Mucosa of rectum (tissue), 2 donors: ENCODE measurements at regions not wholly inside any gene's neighbourhood (a gene's known extent, or its start where the extent isn't known, plus 50 kb on each side); places are given as distances from the start of the nearest gene placed in this dataset.

Source experiments
- H3K27ac ChIP-seq, 2 donors: one replicate each; pipeline ENCODE4 v1.7.0; 2013; ENCODE audit warnings: inconsistent platforms in 2 of 2, low read depth in 2 of 2, low read length in 2 of 2
- H3K27me3 ChIP-seq, 2 donors: one replicate each; pipeline ENCODE4 v1.7.0; 2013; ENCODE audit warnings: low read length in 2 of 2; ENCODE audit not compliant: control insufficient read depth in 2 of 2, insufficient read depth in 2 of 2
- H3K36me3 ChIP-seq, 2 donors: one replicate each; pipeline ENCODE4 v1.7.0; 2013; ENCODE audit warnings: low read length in 2 of 2; ENCODE audit not compliant: control insufficient read depth in 2 of 2, insufficient read depth in 2 of 2
- H3K4me1 ChIP-seq, 2 donors: one replicate each; pipeline ENCODE4 v1.7.0; 2013; ENCODE audit warnings: low read length in 2 of 2, mild to moderate bottlenecking in 1 of 2; ENCODE audit not compliant: control insufficient read depth in 2 of 2, insufficient read depth in 2 of 2
- H3K4me3 ChIP-seq, 2 donors: one replicate each; pipeline ENCODE4 v1.7.0; 2013; ENCODE audit warnings: low read length in 2 of 2
- H3K9ac ChIP-seq, 2 donors: one replicate each; pipeline ENCODE4 v1.7.0; 2013; ENCODE audit warnings: low read length in 2 of 2, low read depth in 1 of 2, mild to moderate bottlenecking in 1 of 2
- H3K9me3 ChIP-seq, 2 donors: one replicate each; pipeline ENCODE4 v1.7.0; 2013; ENCODE audit warnings: low read length in 2 of 2; ENCODE audit not compliant: control insufficient read depth in 2 of 2
- donor health status: healthy.
- donor health status: Normal muscosa, but diverticular disease.

GRCh38 chr1:116230712-116231111 lies 119.5 kb downstream of the MAB21L3 start:
- Histone ChIP-seq H3K36me3 (no peaks in the 10 kb centered on the region), H3K9me3 (no peaks in the 10 kb centered on the region), H3K27ac (no peak overlapping the region), H3K9ac (no peak overlapping the region), H3K27me3 (no peaks in the 10 kb centered on the region), H3K4me1 (peaks cover 0 to 5% of the 10 kb centered on the region in 2 donors), H3K4me3 (no peak overlapping the region)

DNA sequence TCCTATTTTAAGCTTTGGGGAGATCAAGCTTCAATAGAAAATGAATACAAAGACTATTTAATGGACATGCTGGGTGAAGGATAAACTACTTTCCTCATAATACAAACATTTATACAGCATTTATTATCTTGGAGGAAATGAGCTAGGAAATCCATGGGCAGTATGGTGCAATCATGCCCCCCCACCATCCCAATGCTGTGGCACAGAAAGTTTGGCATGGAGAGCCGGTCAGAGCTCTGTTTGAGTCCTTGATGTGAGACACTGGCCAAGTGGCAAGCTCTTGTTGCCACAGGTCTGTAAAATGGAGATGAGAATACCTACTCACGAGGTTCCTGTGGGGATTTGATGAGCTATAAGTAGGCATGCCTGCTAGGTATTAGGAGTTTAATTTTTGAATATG lies 120.6 kb downstream of the MAB21L3 start:
- Histone ChIP-seq H3K4me1 (peaks cover 0 to 5% of the 10 kb centered on the region in 2 donors), H3K9ac (no peak overlapping the region), H3K27ac (no peak overlapping the region), H3K4me3 (no peak overlapping the region), H3K9me3 (no peaks in the 10 kb centered on the region), H3K27me3 (no peaks in the 10 kb centered on the region), H3K36me3 (no peaks in the 10 kb centered on the region)

DNA sequence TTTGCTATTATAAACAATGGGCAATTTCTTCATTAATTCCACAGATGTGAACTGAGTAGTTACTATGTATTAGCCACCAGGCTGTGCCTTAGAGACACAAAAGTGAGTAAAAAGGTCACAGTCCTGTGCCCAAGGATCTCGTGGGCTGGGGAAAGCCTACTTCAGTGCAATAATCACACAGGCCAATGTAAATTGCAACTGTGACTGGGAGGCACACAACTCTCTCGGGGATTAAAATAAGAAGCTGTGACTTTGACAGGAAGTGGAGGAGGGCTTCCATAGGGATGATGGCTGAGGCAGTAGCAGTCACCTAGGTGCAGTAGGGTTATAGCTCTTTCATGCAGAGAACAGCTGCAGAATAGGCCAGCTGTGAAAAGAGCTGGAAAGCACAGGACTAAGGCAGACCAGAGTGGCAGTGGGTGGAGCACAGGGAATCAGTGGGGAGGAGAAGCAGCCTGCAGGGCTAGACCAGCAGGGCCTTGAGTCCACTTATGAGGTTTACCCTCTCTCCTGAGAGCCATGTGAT lies 121.9 kb downstream of the MAB21L3 start:
- no peaks in the 10 kb centered on the region for H3K9me3 ChIP-seq
- no peak overlapping the region for H3K9ac ChIP-seq
- H3K36me3 ChIP-seq: no peaks in the 10 kb centered on the region
- H3K4me1 ChIP-seq: peaks cover 0 to 5% of the 10 kb centered on the region in 2 donors
- peak overlapping the region in 1 of 2 donors; percentile 3 for H3K27ac ChIP-seq
- no peaks in the 10 kb centered on the region for H3K27me3 ChIP-seq
- H3K4me3 ChIP-seq: peak overlapping the region in 1 of 2 donors; percentile 24

DNA sequence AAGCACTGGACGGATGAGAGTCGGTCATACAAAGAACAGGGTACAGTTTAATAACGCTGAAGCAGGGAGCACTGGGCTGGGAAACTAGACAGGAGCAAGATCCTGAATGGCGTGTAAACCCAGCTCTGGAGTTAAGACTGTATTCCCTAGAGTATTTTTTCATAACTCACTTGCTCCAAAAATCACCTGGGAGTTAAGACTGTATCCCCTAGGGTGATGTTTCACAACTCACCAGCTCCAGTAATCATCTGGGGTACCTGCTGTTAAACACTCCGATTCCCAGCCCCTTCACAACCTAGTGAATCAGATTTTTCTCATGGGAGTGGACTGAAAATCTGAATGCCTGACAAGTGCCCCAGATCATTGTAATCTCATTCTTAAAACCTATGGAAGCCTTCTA lies 123.2 kb downstream of the MAB21L3 start:
- H3K9ac ChIP-seq: no peak overlapping the region
- no peak overlapping the region for H3K27ac ChIP-seq
- H3K4me3 ChIP-seq: no peak overlapping the region
- H3K36me3 ChIP-seq: no peaks in the 10 kb centered on the region
- H3K27me3 ChIP-seq: no peaks in the 10 kb centered on the region
- H3K9me3 ChIP-seq: no peaks in the 10 kb centered on the region
- peaks cover 0 to 5% of the 10 kb centered on the region in 2 donors for H3K4me1 ChIP-seq

- Histone ChIP-seq H3K4me3 (no peak overlapping the region), H3K9me3 (peaks cover 0 to 2% of the 10 kb centered on the region in 2 donors), H3K4me1 (peaks cover 12 to 23% of the 10 kb centered on the region in 2 donors), H3K36me3 (no peaks in the 10 kb centered on the region), H3K27me3 (no peaks in the 10 kb centered on the region), H3K9ac (no peak overlapping the region), H3K27ac (no peak overlapping the region)
Observed at GRCh38 chr1:116239916-116240315, 128.7 kb downstream of the MAB21L3 start.

DNA sequence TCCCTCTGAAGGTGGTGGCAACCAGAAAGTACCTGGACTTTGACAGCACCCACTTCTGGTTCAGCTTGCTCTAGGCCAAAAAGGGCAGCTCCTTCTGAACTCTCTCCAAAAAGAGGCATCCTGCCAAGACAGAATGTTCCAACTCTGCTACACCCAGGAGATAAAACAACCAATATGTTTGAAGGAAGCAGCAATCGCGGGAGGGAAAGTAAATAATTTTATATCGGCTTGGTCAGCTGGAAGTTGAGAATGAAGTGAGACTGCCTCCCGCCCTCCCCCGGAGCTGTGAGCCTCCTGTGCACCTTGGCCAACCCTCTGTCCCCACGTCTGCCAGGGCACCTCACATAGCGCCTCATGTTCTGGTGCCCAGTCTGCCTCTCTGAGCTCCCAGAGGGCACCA lies 130.3 kb upstream of the ATP1A1 start:
- Histone ChIP-seq H3K4me3 (no peak overlapping the region), H3K9me3 (peaks cover 0 to 2% of the 10 kb centered on the region in 2 donors), H3K4me1 (peaks cover 12 to 23% of the 10 kb centered on the region in 2 donors), H3K27me3 (no peaks in the 10 kb centered on the region), H3K36me3 (no peaks in the 10 kb centered on the region), H3K9ac (no peak overlapping the region), H3K27ac (peak overlapping the region; percentile 77 to 83)

DNA sequence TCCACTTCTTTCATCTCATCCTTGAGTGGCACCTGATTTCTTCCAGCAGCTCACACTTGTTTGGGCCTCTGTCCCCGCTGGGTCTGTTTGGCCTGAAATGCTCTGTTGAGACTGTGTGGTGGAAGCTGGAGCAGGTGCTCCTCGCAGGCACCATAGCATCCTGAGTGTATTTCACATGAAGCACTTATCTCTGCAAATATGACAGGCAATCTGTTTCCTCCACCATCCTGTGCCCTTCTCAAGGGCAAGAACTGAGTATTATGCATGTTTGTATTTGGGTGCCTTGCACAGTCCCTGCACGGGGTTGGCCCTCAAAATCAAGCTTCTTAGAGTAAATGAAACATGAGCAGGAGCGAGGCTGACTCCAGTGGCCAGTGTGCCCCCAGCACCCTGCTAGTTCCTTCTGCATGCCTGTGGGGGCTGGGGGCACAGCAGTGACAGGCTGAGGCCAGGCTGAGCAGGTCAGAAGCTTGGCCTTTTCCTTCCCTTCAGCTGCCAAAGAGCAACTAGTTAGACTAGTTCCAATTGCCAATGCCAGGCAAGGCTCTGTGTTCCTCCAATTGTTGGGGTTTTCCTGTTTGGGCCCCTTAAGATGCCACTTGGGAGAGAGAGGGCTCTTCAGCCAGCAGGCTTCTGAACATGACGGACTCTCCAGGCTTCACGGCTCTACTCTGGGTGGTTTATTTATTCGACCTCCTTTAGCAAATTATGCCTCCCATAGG lies 129.6 kb upstream of the ATP1A1 start:
- Histone ChIP-seq H3K9me3 (peaks cover 0 to 2% of the 10 kb centered on the region in 2 donors), H3K36me3 (no peaks in the 10 kb centered on the region), H3K27me3 (no peaks in the 10 kb centered on the region), H3K4me1 (peaks cover 12 to 23% of the 10 kb centered on the region in 2 donors), H3K27ac (peak overlapping the region; percentile 77 to 83), H3K9ac (peak overlapping the region in 1 of 2 donors; percentile 5), H3K4me3 (no peak overlapping the region)

GRCh38 chr1:116246174-116246573 lies 126.9 kb upstream of the ATP1A1 start:
- Histone ChIP-seq H3K36me3 (no peaks in the 10 kb centered on the region), H3K9me3 (no peaks in the 10 kb centered on the region), H3K4me3 (no peak overlapping the region), H3K27me3 (no peaks in the 10 kb centered on the region), H3K4me1 (peaks cover 12 to 23% of the 10 kb centered on the region in 2 donors), H3K9ac (no peak overlapping the region), H3K27ac (no peak overlapping the region)

- no peak overlapping the region for H3K27ac ChIP-seq
- H3K9me3 ChIP-seq: no peaks in the 10 kb centered on the region
- H3K27me3 ChIP-seq: no peaks in the 10 kb centered on the region
- no peak overlapping the region for H3K9ac ChIP-seq
- no peaks in the 10 kb centered on the region for H3K36me3 ChIP-seq
- peaks cover 29 to 30% of the 10 kb centered on the region in 2 donors for H3K4me1 ChIP-seq
- H3K4me3 ChIP-seq: no peak overlapping the region
Observed at GRCh38 chr1:116252271-116252670, 120.8 kb upstream of the ATP1A1 start.

DNA sequence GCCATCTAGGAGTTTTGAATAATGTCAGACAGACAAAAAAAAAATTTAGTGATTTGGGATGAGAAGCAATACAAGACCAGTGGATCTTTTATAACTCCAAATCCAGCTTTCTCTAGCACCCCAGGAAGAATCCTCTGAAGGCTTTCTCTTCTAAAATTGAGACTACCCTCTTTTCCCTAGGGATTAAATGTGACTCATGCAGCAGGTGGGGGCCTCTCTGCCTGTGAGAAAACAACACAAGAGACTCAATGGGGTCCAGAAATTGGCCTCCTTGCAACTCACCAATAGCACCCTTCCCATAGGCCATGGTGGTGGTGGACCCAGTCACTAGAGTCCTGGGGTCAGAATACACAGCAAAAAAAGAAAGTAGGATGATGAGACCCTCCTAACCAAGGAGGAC lies 120.3 kb upstream of the ATP1A1 start:
- Histone ChIP-seq H3K36me3 (no peaks in the 10 kb centered on the region), H3K9ac (no peak overlapping the region), H3K9me3 (no peaks in the 10 kb centered on the region), H3K4me3 (no peak overlapping the region), H3K27me3 (no peaks in the 10 kb centered on the region), H3K27ac (no peak overlapping the region), H3K4me1 (peaks cover 34 to 36% of the 10 kb centered on the region in 2 donors)
